Large intestine (tissue), 3 donors: ENCODE measurements at regions not wholly inside any gene's neighbourhood (a gene's known extent, or its start where the extent isn't known, plus 50 kb on each side); places are given as distances from the start of the nearest gene placed in this dataset.
"Not testable (repeated sequence)": the region's sequence is repeated elsewhere in the genome, so short reads cannot be mapped to it uniquely, and the experiment has no call there.

Source experiments
- DNase-seq, 2 donors: peaks; one replicate each; pipeline versions ENCODE4 v3.0.0 to v3.0.0-alpha.2; 2013
- H3K27ac ChIP-seq: one replicate; pipeline ENCODE4 v1.5.1; 2013; ENCODE audit warnings: low read length
- H3K27me3 ChIP-seq: 2 replicates; pipeline ENCODE4 v1.6.1; 2013; ENCODE audit warnings: low read length; ENCODE audit not compliant: control insufficient read depth, insufficient read depth
- H3K36me3 ChIP-seq: 2 replicates; pipeline ENCODE4 v1.6.1; 2013; ENCODE audit warnings: low read length; ENCODE audit not compliant: control insufficient read depth, insufficient read depth
- H3K4me1 ChIP-seq: one replicate; pipeline ENCODE4 v1.6.1; 2013; ENCODE audit warnings: low read length; ENCODE audit not compliant: control insufficient read depth, insufficient read depth
- H3K4me3 ChIP-seq: one replicate; pipeline ENCODE4 v1.5.1; 2013; ENCODE audit warnings: low read length
- H3K9me3 ChIP-seq: one replicate; pipeline ENCODE4 v1.6.1; 2013; ENCODE audit warnings: mild to moderate bottlenecking, low read depth, low read length, moderate library complexity; ENCODE audit not compliant: control insufficient read depth
- WGBS: methylation state at CpG from one replicate; pipeline ENCODE4 v1.1.5; 2013; ENCODE audit warnings: low lambda C conversion rate; ENCODE audit not compliant: insufficient coverage; 5-methylcytosine and 5-hydroxymethylcytosine counted together

DNA sequence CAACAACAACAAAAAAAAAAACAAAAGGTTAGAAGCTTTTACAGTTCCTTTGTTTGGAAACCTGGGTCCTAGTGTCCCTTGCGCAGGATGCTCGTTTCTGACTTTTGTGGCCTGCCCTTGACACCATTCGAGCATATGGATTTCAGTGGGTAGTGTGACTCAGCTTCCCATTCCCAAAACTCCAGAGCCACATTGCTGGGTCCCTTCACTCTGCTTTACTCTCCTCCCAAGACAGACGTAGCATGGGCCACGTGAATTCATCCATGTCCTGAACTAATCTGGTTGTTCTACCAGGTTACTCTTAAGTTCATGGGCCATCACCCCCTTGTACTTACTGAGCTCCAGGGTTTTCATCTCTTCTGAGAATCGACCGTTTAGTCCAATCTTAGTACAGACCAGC lies 68.0 kb upstream of the MAX start:
- peaks cover 6% of the 10 kb centered on the region for H3K4me1 ChIP-seq
- no peaks in the 10 kb centered on the region for H3K27me3 ChIP-seq
- no peaks in the 10 kb centered on the region for H3K36me3 ChIP-seq
- no peak for DNase-seq
- WGBS = no CpG with 5 or more reads among the region's 7 CpGs
- no peaks in the 10 kb centered on the region for H3K9me3 ChIP-seq
- H3K27ac ChIP-seq = no peak overlapping the region
- H3K4me3 ChIP-seq = no peak overlapping the region

DNA sequence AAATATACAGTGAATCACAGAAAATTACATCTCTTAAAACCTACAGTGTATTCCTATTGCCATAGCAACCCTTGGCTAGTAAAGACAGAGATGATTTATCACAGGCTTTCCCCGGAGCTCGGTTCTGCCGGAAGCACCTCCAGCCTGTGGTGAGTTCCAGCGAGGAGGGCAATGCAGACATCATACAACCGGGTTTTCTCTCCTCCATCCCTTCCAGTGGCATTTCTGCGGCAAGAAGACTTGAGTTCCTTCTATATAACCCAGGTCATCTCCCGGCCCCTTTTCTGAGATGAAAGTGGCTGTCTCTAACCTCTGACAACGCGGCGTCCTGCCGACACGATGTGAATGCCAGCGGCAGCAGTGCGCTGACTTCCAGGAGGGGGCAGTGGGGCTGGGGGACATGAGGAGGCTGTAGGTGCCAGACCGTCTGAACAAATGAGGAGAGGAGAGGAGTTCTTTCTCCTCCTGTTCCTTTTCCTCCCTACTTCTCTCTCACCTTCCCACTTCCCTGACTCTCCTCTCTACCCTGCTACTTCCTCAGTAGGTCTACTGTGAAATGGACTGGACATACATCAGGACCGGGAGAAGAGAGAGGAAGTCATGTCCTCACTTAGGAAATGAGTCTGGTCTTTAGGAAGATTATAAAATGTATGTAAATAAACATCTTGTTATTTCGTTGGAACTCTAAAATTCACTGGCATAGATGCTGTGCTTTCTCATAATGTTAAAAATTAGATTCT lies 68.6 kb upstream of the MAX start:
- WGBS = 33% methylated on average over 1 of the region's 17 CpGs
- Histone ChIP-seq H3K9me3 (no peaks in the 10 kb centered on the region), H3K27ac (no peak overlapping the region), H3K36me3 (no peaks in the 10 kb centered on the region), H3K4me3 (peak overlapping the region; percentile 31), H3K27me3 (no peaks in the 10 kb centered on the region), H3K4me1 (peaks cover 6% of the 10 kb centered on the region)
- peak; percentile 44 to 71 for DNase-seq

DNA sequence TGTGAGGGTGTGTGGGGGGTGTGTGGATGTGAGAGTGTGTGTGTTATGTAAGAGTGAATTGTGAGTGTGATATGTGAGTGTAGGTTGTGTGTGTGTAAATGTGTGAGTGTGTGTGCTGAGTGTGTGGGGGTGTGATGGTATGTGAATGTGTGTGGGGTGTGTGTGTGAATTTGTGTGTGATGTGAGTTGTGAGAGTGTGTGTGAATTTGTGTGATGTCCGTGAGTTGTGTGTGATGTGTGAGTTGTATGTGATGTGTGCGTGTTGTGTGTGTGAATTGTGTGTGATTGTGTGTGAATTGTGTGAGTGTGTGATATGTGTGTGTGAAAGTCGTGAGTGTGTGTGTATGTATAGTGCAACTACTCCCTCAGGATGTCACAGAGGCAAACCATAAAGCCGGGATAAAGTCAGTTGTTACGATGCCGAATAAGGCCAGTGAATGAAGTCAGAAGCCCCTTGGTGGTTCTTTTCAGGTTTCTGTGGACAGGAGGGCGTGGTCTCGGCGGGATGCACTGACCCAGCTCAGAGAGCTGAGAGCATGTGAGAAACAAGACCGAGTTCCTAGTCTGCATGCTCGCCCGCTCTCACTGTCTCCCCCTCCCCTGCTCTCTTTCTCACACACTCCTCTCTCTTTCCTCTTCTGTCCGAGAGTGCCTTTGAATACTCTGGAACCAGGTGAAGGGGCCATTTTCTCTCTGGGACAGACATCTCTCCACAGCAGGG lies 71.8 kb upstream of the MAX start:
- H3K36me3 ChIP-seq = no peaks in the 10 kb centered on the region
- H3K4me1 ChIP-seq = peaks cover 6% of the 10 kb centered on the region
- 100% methylated on average over 1 of the region's 13 CpGs for WGBS
- no peaks in the 10 kb centered on the region for H3K9me3 ChIP-seq
- no peak overlapping the region for H3K27ac ChIP-seq
- H3K27me3 ChIP-seq = no peaks in the 10 kb centered on the region
- H3K4me3 ChIP-seq = no peak overlapping the region
- DNase-seq = peak in 1 of 2 donors; percentile 32

DNA sequence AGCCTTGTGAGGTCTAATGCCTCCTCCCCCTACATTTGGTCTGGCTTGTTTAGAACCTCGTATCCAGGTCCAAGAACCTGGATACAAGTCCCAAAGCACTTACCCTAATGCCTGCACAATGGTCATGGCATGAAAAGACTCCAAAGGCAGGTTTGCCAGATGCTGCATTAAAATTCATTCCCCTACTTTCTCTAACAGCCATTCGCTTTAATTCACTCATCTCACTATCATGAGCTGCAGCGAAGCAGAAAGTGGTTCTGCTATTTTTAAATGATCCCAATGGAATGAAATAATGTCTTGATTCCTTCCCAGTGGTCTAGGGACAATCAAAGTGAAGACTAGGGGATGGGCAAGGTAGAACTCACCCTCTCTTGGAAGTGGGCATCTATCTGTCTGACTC lies 72.5 kb upstream of the MAX start:
- Histone ChIP-seq H3K9me3 (no peaks in the 10 kb centered on the region), H3K4me1 (peaks cover 6% of the 10 kb centered on the region), H3K27me3 (no peaks in the 10 kb centered on the region), H3K36me3 (no peaks in the 10 kb centered on the region), H3K27ac (no peak overlapping the region), H3K4me3 (no peak overlapping the region)
- 100% methylated on average over 1 of the region's 3 CpGs for WGBS
- no peak for DNase-seq

DNA sequence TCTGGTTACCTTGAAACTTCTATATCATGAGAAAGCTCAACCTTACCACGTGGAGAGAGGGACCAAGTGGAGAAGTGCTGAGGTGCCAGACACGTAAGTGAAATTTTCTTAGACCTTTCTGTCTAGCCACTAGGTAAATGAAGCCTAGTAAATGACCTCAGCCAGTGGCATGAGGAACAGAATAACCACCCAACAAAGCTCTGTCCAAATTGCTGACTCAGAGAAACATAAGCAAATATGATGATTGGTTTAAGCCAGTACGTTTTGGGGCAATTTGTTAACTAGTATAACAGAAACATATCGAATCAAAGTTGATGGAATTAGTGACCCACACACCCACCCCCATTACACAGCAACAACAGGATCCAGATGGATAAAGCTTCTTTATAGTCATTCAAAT lies 75.2 kb upstream of the MAX start:
- no peak for DNase-seq
- no peaks in the 10 kb centered on the region for H3K9me3 ChIP-seq
- H3K4me3 ChIP-seq = no peak overlapping the region
- whole genome bisulfite sequencing = 73% methylated on average over 3 of the region's 4 CpGs
- no peaks in the 10 kb centered on the region for H3K27me3 ChIP-seq
- no peaks in the 10 kb centered on the region for H3K36me3 ChIP-seq
- peaks cover 9% of the 10 kb centered on the region for H3K4me1 ChIP-seq
- no peak overlapping the region for H3K27ac ChIP-seq

- H3K9me3 ChIP-seq, DNase-seq, H3K27ac ChIP-seq, H3K4me3 ChIP-seq, H3K36me3 ChIP-seq, H3K27me3 ChIP-seq, H3K4me1 ChIP-seq: not testable (repeated sequence)
- no CpG with 5 or more reads among the region's 4 CpGs for WGBS
Observed at GRCh38 chr14:65179231-65179630, 76.9 kb upstream of the MAX start.

DNA sequence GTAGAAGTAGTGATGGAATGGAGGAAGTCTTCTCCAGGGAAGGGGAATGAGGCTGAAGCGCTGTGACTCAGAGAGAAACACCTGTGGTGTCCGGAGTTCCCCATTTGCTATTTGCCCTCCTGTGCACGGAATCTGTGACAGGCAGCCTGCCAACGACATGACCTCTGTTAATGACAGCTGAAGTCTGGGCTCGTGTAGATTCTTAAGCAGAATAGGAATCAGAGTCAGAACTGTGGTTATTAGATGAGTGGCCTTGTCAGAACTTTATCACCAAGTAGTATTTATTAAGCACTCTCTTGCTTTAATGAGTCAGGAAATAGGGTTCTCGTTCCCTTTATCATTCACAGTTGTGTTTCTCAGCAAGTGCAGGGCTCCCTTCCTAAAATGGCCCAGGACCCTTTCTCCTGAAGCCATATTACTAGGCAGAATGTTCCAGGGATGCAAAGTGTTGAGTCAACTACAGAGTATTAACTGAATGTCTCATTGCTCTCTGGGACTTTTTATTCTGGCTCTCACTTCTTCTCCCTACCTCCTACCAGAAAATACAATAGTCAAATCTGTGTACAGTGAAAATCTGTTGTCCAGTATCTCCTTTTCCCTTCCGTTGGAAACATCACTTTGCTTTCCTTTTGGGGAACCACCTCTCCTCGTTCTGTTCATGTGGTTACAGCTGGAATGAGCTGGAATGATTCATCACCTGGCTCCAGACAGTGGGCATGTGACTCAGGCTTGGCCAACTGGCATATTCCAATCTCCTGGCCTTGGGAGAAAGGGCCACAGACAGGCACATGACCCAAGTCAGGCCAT lies 77.8 kb upstream of the MAX start:
- no peaks in the 10 kb centered on the region for H3K9me3 ChIP-seq
- 0% methylated on average over 1 of the region's 8 CpGs for WGBS
- H3K27me3 ChIP-seq = no peaks in the 10 kb centered on the region
- peak overlapping the region; percentile 14 for H3K27ac ChIP-seq
- H3K4me3 ChIP-seq = no peak overlapping the region
- peak; percentile 38 to 62 for DNase-seq
- H3K36me3 ChIP-seq = no peaks in the 10 kb centered on the region
- H3K4me1 ChIP-seq = peaks cover 5% of the 10 kb centered on the region

GRCh38 chr14:65180725-65181025 lies 78.4 kb upstream of the MAX start:
- no CpG with 5 or more reads among the region's 1 CpG for WGBS
- Histone ChIP-seq H3K27me3 (no peaks in the 10 kb centered on the region), H3K4me1 (peaks cover 5% of the 10 kb centered on the region), H3K4me3 (no peak overlapping the region), H3K27ac (peak overlapping the region; percentile 14), H3K36me3 (no peaks in the 10 kb centered on the region), H3K9me3 (no peaks in the 10 kb centered on the region)
- DNase-seq = no peak

- Histone ChIP-seq H3K9me3 (no peaks in the 10 kb centered on the region), H3K36me3 (no peaks in the 10 kb centered on the region), H3K4me3 (no peak overlapping the region), H3K27me3 (no peaks in the 10 kb centered on the region), H3K27ac (no peak overlapping the region), H3K4me1 (peaks cover 5% of the 10 kb centered on the region)
- no peak for DNase-seq
- no CpG with 5 or more reads among the region's 8 CpGs for WGBS
Observed at GRCh38 chr14:65184032-65184764, 81.9 kb upstream of the MAX start.

GRCh38 chr14:65185829-65186228 lies 83.5 kb upstream of the MAX start:
- H3K27me3 ChIP-seq = no peaks in the 10 kb centered on the region
- WGBS = 67% methylated on average over 3 of the region's 4 CpGs
- H3K9me3 ChIP-seq = no peaks in the 10 kb centered on the region
- no peak overlapping the region for H3K4me3 ChIP-seq
- peaks cover under 1% of the 10 kb centered on the region for H3K4me1 ChIP-seq
- DNase-seq = no peak
- no peaks in the 10 kb centered on the region for H3K36me3 ChIP-seq
- no peak overlapping the region for H3K27ac ChIP-seq
